IMR-90 (cell line): ENCODE measurements at regions not wholly inside any gene's neighbourhood (a gene's known extent, or its start where the extent isn't known, plus 50 kb on each side); places are given as distances from the start of the nearest gene placed in this dataset.

Source experiments
- ATAC-seq: fragments of 200-7000 bp; cut with Tn5 transposase; 2 replicates; pipeline ENCODE4 v1.9.1; 2020; ENCODE audit warnings: low read depth, mild to moderate bottlenecking, moderate library complexity
- BruUV-seq: library from RNA; stranded (reverse); fragments of 400-500 nt; replicated peaks from 2 replicates; lab custom pipeline; 2021; lab: Mats Ljungman, UMichigan
- CTCF ChIA-PET: fragments of 300-600 bp; formaldehyde crosslinking; extraction: SDS; loops from one replicate; lab custom pipeline; 2021; ENCODE audit warnings: antibody characterized with exemption; lab: Yijun Ruan, JAX
- POLR2A ChIA-PET: fragments of 300-600 bp; sonication (Branson Sonifier 250); formaldehyde crosslinking; loops from one replicate; lab custom pipeline; 2022; ENCODE audit warnings: antibody characterized with exemption; ENCODE audit not compliant: unreplicated experiment; lab: Charles Lee
- DNase-seq: peaks from one replicate; pipeline ENCODE4 v3.0.0; 2013
- H2AFZ ChIP-seq: replicated peaks from 2 replicates; pipeline ENCODE3; 2013; ENCODE audit warnings: low read length, mild to moderate bottlenecking; ENCODE audit not compliant: poor library complexity
- H2AK5ac ChIP-seq: 2 replicates; pipeline ENCODE4 v1.6.1; 2013; ENCODE audit warnings: low read depth, low read length, inconsistent platforms
- H2AK9ac ChIP-seq: replicated peaks from 2 replicates; pipeline ENCODE3; 2013; ENCODE audit warnings: mild to moderate bottlenecking, low read depth, low read length, moderate library complexity; ENCODE audit not compliant: poor library complexity
- H2BK120ac ChIP-seq: 2 replicates; pipeline ENCODE4 v1.6.1; 2013; ENCODE audit warnings: low read depth, low read length, inconsistent platforms
- H2BK15ac ChIP-seq: 3 replicates; pipeline ENCODE4 v1.6.1; 2013; ENCODE audit warnings: low read depth, low read length, inconsistent platforms
- H2BK20ac ChIP-seq: 2 replicates; pipeline ENCODE4 v1.6.1; 2013; ENCODE audit warnings: low read depth, mild to moderate bottlenecking, inconsistent platforms, low read length, moderate library complexity
- H2BK5ac ChIP-seq: 2 replicates; pipeline ENCODE4 v1.6.1; 2013; ENCODE audit warnings: mild to moderate bottlenecking, low read depth, low read length, inconsistent platforms; ENCODE audit not compliant: poor library complexity, severe bottlenecking
- H3K14ac ChIP-seq: replicated peaks from 2 replicates; pipeline ENCODE4 v1.6.1; 2013; ENCODE audit warnings: low read depth, low read length, inconsistent platforms
- H3K18ac ChIP-seq: 2 replicates; pipeline ENCODE4 v1.6.1; 2013; ENCODE audit warnings: low read depth, low read length, control low read depth
- H3K23ac ChIP-seq: 2 replicates; pipeline ENCODE4 v1.6.1; 2013; ENCODE audit warnings: low read depth, low read length, inconsistent platforms
- H3K27ac ChIP-seq: 2 replicates; pipeline ENCODE4 v1.5.1; 2013; ENCODE audit warnings: mild to moderate bottlenecking, control low read depth, low read length; ENCODE audit not compliant: insufficient read depth
- H3K27me3 ChIP-seq: 2 replicates; pipeline ENCODE4 v1.6.1; 2013; ENCODE audit warnings: low read length; ENCODE audit not compliant: control insufficient read depth, insufficient read depth
- H3K36me3 ChIP-seq: 2 replicates; pipeline ENCODE4 v1.6.1; 2013; ENCODE audit warnings: low read length, mixed read lengths; ENCODE audit not compliant: control insufficient read depth, insufficient read depth
- H3K4ac ChIP-seq: 2 replicates; pipeline ENCODE4 v1.6.1; 2013; ENCODE audit warnings: low read depth, low read length, inconsistent platforms
- H3K4me1 ChIP-seq: 2 replicates; pipeline ENCODE4 v1.6.1; 2013; ENCODE audit warnings: low read length, mixed read lengths; ENCODE audit not compliant: control insufficient read depth, insufficient read depth
- H3K4me2 ChIP-seq: 2 replicates; pipeline ENCODE4 v1.6.1; 2013; ENCODE audit warnings: low read depth, mild to moderate bottlenecking, control low read depth, low read length, moderate library complexity
- H3K4me3 ChIP-seq: 2 replicates; pipeline ENCODE4 v1.5.1; 2013; ENCODE audit warnings: low read depth, mild to moderate bottlenecking, control low read depth, low read length, moderate library complexity; ENCODE audit not compliant: insufficient read depth
- H3K56ac ChIP-seq: 2 replicates; pipeline ENCODE4 v1.6.1; 2013; ENCODE audit warnings: low read length, inconsistent platforms; ENCODE audit not compliant: insufficient read depth; ENCODE audit errors: extremely low read depth
- H3K79me1 ChIP-seq, 2 experiments: 2 replicates each; pipeline ENCODE4 v1.6.1; 2013; ENCODE audit warnings: low read length in 2 of 2, inconsistent platforms in 1 of 2, low read depth in 1 of 2
- H3K9ac ChIP-seq: 2 replicates; pipeline ENCODE4 v1.6.1; 2013; ENCODE audit warnings: low read depth, low read length, control low read depth
- H3K9me1 ChIP-seq: 2 replicates; pipeline ENCODE4 v1.6.1; 2013; ENCODE audit warnings: low read length, inconsistent platforms; ENCODE audit not compliant: insufficient read depth
- H3K9me3 ChIP-seq: 2 replicates; pipeline ENCODE4 v1.6.1; 2013; ENCODE audit warnings: low read length; ENCODE audit not compliant: control insufficient read depth, insufficient read depth
- H4K20me1 ChIP-seq: 2 replicates; pipeline ENCODE4 v1.6.1; 2013; ENCODE audit warnings: low read length, inconsistent platforms; ENCODE audit not compliant: insufficient read depth
- H4K5ac ChIP-seq: 2 replicates; pipeline ENCODE4 v1.6.1; 2013; ENCODE audit warnings: mild to moderate bottlenecking, low read depth, low read length, control low read depth
- H4K8ac ChIP-seq, 2 experiments: 2 replicates each; pipeline ENCODE4 v1.6.1; 2013; ENCODE audit warnings: low read depth in 2 of 2, low read length in 2 of 2, control low read depth in 1 of 2, inconsistent platforms in 1 of 2
- H4K91ac ChIP-seq: 2 replicates; pipeline ENCODE4 v1.6.1; 2013; ENCODE audit warnings: low read depth, low read length, inconsistent platforms; ENCODE audit not compliant: insufficient read depth
- CEBPB ChIP-seq: IDR thresholded peaks from 2 replicates; pipeline ENCODE4 v1.6.1; 2012; ENCODE audit warnings: low read depth, low read length, improper control_type of control experiment
- CHD1 ChIP-seq: IDR thresholded peaks from 2 replicates; pipeline ENCODE4 v1.6.1; 2012; ENCODE audit warnings: low read depth, low read length, improper control_type of control experiment
- ELK1 ChIP-seq: fragments of 150-350 bp; IDR thresholded peaks from 2 replicates; pipeline ENCODE4 v1.6.1; 2016; ENCODE audit warnings: low read depth, mild to moderate bottlenecking, low read length, moderate library complexity, borderline replicate concordance
- MAZ ChIP-seq: IDR thresholded peaks from 2 replicates; pipeline ENCODE4 v1.6.1; 2012; ENCODE audit warnings: low read depth, mild to moderate bottlenecking, low read length, improper control_type of control experiment, moderate library complexity, borderline replicate concordance
- MXI1 ChIP-seq: IDR thresholded peaks from 2 replicates; pipeline ENCODE4 v1.6.1; 2012; ENCODE audit warnings: low read depth, mild to moderate bottlenecking, low read length, moderate library complexity, borderline replicate concordance
- NFE2L2 ChIP-seq: fragments of 150-350 bp; IDR thresholded peaks from 2 replicates; pipeline ENCODE4 v1.6.1; 2016; ENCODE audit warnings: low read depth, mild to moderate bottlenecking, low read length
- RAD21 ChIP-seq: IDR thresholded peaks from 2 replicates; pipeline ENCODE4 v1.6.1; 2012; ENCODE audit warnings: low read length, improper control_type of control experiment
- RCOR1 ChIP-seq: IDR thresholded peaks from 2 replicates; pipeline ENCODE4 v1.6.1; 2012; ENCODE audit warnings: mild to moderate bottlenecking, low read length, improper control_type of control experiment; ENCODE audit not compliant: insufficient replicate concordance
- RFX5 ChIP-seq: IDR thresholded peaks from 2 replicates; pipeline ENCODE4 v1.8.0; 2012; ENCODE audit warnings: low read depth, mild to moderate bottlenecking, low read length, moderate library complexity
- SMC3 ChIP-seq: fragments of 150-350 bp; IDR thresholded peaks from 2 replicates; pipeline ENCODE4 v1.6.1; 2016; ENCODE audit warnings: low read depth, mild to moderate bottlenecking, antibody characterized with exemption, low read length, moderate library complexity
- USF2 ChIP-seq: fragments of 150-350 bp; IDR thresholded peaks from 2 replicates; pipeline ENCODE4 v1.6.1; 2017; ENCODE audit warnings: mild to moderate bottlenecking, antibody characterized with exemption, low read length, low read depth
- WGBS, 2 experiments: methylation state at CpG; one replicate each; pipeline versions ENCODE4 v1.1.5 to v1.1.7; 2013; ENCODE audit warnings: missing lambda C conversion rate in 2 of 2; ENCODE audit not compliant: insufficient read length in 1 of 2; ENCODE audit errors: extremely low coverage in 2 of 2; 5-methylcytosine and 5-hydroxymethylcytosine counted together
- dilution Hi-C: fragments of 300-500 bp; cut with HindIII; formaldehyde crosslinking; loops from one replicate; pipeline ENCODE4 v1.14.3; 2018; ENCODE audit warnings: low sequenced_read_pairs; ENCODE audit not compliant: unreplicated experiment
- in situ Hi-C: fragments of 300-500 bp; cut with MboI; formaldehyde crosslinking; loops from 3 replicates; pipeline ENCODE4 v1.14.3; 2019; ENCODE audit warnings: low sequenced_read_pairs, inconsistent platforms, mixed read lengths
- intact Hi-C: fragments of 100-400 bp; cut with micrococcal nuclease; formaldehyde crosslinking; loops from 2 replicates; pipeline ENCODE4 v1.10.0; 2022

- Histone ChIP-seq H4K91ac (no peak overlapping the region), H4K5ac (no peak overlapping the region), H3K27me3 (no peaks in the 10 kb centered on the region), H3K23ac (no peak overlapping the region), H3K4ac (no peak overlapping the region), H2AK9ac (no peak overlapping the region), H3K9me3 (0 out of 2 replicates have a peak, but pooled peaks cover 2% of the 10 kb centered on the region), H3K14ac (no peak overlapping the region), H3K4me3 (no peak overlapping the region), H2BK15ac (no peak overlapping the region), H3K4me1 (no peaks in the 10 kb centered on the region), H4K20me1 (no peaks in the 10 kb centered on the region), H3K18ac (no peak overlapping the region), H2AFZ (no peak overlapping the region), H3K56ac (no peak overlapping the region), H3K9me1 (no peaks in the 10 kb centered on the region), H3K79me1 (no peaks in the 10 kb centered on the region), H3K27ac (no peak overlapping the region), H4K8ac (no peak overlapping the region), H3K9ac (no peak overlapping the region), H2AK5ac (no peak overlapping the region), H3K36me3 (no peaks in the 10 kb centered on the region), H2BK20ac (no peak overlapping the region), H3K4me2 (no peak overlapping the region), H2BK120ac (no peak overlapping the region), H2BK5ac (no peak overlapping the region)
- DNase-seq: no peak
- in situ Hi-C loops (no loop called here), dilution Hi-C loops (no loop called here), intact Hi-C loops (no loop called here)
- ATAC-seq: no peak
- POLR2A ChIA-PET: no interaction called here
- TF ChIP-seq MXI1 (no peak), RAD21 (no peak), MAZ (no peak), RCOR1 (no peak), SMC3 (no peak), NFE2L2 (no peak), CHD1 (no peak), CEBPB (no peak), ELK1 (no peak), RFX5 (no peak), USF2 (no peak)
- no TSS peak for BruUV-seq
- WGBS, 2 experiments: no CpG with 5 or more reads among the region's 1 CpG
- CTCF ChIA-PET: interaction anchor here (1.4 kb wide), 1 partner anchor 11 kb away, joined by 3 read pairs; no protein-coding TSS in a partner anchor
These were observed 143.1 kb downstream of the IFI44 start for GRCh38 chr1:78792756-78793155.
